Heart left ventricle (tissue), 16 donors: ENCODE measurements at regions not wholly inside any gene's neighbourhood (a gene's known extent, or its start where the extent isn't known, plus 50 kb on each side); places are given as distances from the start of the nearest gene placed in this dataset.
"Not testable (repeated sequence)": the region's sequence is repeated elsewhere in the genome, so short reads cannot be mapped to it uniquely, and the experiment has no call there.

ENCODE experiments used
- ATAC-seq, 4 donors: fragments of 200-7000 bp; cut with Tn5 transposase; one replicate each; pipeline ENCODE4 v1.9.1; 2020 to 2022; ENCODE audit warnings: moderate library complexity in 4 of 4, mild to moderate bottlenecking in 3 of 4, moderate number of reproducible peaks in 1 of 4
- DNase-seq, 5 donors: peaks; one replicate each; pipeline ENCODE4 v3.0.0-alpha.2; 2020
- H3K27ac ChIP-seq, 12 donors: fragments of 200-600 bp; sonication (generic) in 4 of 12; one replicate each; pipeline versions ENCODE4 v1.5.0 to v1.8.0; 2016 to 2022; ENCODE audit warnings: mild to moderate bottlenecking in 2 of 12
- H3K27me3 ChIP-seq, 9 donors: fragments of 200-600 bp; sonication (generic) in 2 of 9; one replicate each; pipeline versions ENCODE4 v1.5.1 to v1.8.0; 2016 to 2022; ENCODE audit warnings: mild to moderate bottlenecking in 3 of 9
- H3K36me3 ChIP-seq, 9 donors: fragments of 200-600 bp; sonication (generic) in 2 of 9; one replicate each; pipeline versions ENCODE4 v1.5.0 to v1.8.0; 2018 to 2022; ENCODE audit warnings: mild to moderate bottlenecking in 2 of 9
- H3K4me1 ChIP-seq, 12 donors: fragments of 200-600 bp; sonication (generic) in 4 of 12; one replicate each; pipeline versions ENCODE4 v1.5.0 to v1.8.0; 2016 to 2022; ENCODE audit warnings: mild to moderate bottlenecking in 3 of 12
- H3K4me3 ChIP-seq, 12 donors: fragments of 200-600 bp; sonication (generic) in 4 of 12; one replicate each; pipeline versions ENCODE4 v1.5.0 to v1.8.0; 2017 to 2022; ENCODE audit warnings: mild to moderate bottlenecking in 9 of 12, moderate library complexity in 4 of 12
- H3K9me3 ChIP-seq, 12 donors: fragments of 200-600 bp; sonication (generic) in 4 of 12; one replicate each; pipeline versions ENCODE4 v1.5.0 to v1.8.0; 2016 to 2022; ENCODE audit warnings: mild to moderate bottlenecking in 1 of 12
- POLR2A ChIP-seq, 2 donors: fragments of 450-650 bp; IDR thresholded peaks; one replicate each; pipeline ENCODE4 v1.6.1; 2017; ENCODE audit warnings: antibody characterized with exemption in 2 of 2, mild to moderate bottlenecking in 2 of 2, moderate library complexity in 2 of 2
- WGBS, 4 donors: extraction: QIAGEN DNeasy Blood & Tissue Kit in 2 of 4; methylation state at CpG; one replicate each; pipeline versions ENCODE4 v1.1.5 to v1.1.7; 2013 to 2018; 5-methylcytosine and 5-hydroxymethylcytosine counted together
- intact Hi-C, 10 donors: fragments of 100-400 bp; cut with DNase I; formaldehyde crosslinking; loops; one replicate each; pipeline versions ENCODE4 v1.11.1 to v1.14.2; 2022
- TF ChIP-seq, protein P1 (sequence below), 12 donors: fragments of 200-600 bp; sonication (generic) in 4 of 12; IDR thresholded peaks; one replicate each; pipeline versions ENCODE4 v1.5.0 to v1.8.0; 2018 to 2022; ENCODE audit warnings: antibody characterized with exemption in 12 of 12, mild to moderate bottlenecking in 5 of 12
- donor health status: ischemic (EF 13 %, LVEDD 7.1; RV severe dilation, severe dysfunction).
- donor health status: healthy with polysubstance abuse.
- donor health status: DM: no; HTN: yes; CAD: no.
- donor health status: DM: no; HTN: no; CAD: no.
- donor health status: ischemic (EF 25% LVEDD 6.9; RV normal size, moderate dysfunction).
- donor health status: ischemic (EF 25% LVEDD 5.7; RV mildly dilated, moderate dysfunction).
- donor health status: healthy.
- donor health status: DM: yes; HTN: yes; CAD: no.
- donor health status: ischemic (EF 35%, LVEDD 5.7; RV mildly dilated, moderate dysfunction).
- donor health status: nonischemic (EF 11% LVEDD 7.7; RV severe dilation, severe dysfunction).
- donor health status: DM: yes; HTN: yes; CAD: no.
- donor health status: PGD.
- donor health status: ischemic (EF 29% LVEDD 5.4; RV normal size, mild dysfunction).
- donor health status: nonischemic (EF 23%, LVEDD 6.1; RV moderate dilation, normal function).

DNA sequence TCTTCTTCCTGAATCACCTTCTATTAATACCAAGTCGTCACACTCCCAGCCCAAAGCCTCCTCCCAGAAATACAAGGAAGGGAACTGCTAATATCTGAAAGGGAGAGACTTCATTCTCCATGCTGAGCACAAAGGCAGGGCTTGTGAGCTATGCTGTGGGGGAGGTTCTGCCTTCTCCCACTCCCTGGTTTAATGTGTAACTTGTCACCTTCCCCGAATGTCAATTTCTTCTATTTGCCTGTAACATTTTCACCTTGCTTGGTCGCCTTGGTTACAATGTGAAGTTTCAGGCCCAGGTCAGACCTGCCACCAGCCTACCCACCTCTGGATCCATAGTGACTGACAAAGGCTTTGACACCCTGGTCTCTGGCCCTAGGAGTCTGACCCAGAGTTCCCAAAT is 82.0 kb upstream of the ESRRB start:
- intact Hi-C loops = no loop called here
- ATAC-seq = no peak
- no peak for DNase-seq
- no peak overlapping the region for H3K27ac ChIP-seq
- no peaks in the 10 kb centered on the region for H3K9me3 ChIP-seq
- no peaks in the 10 kb centered on the region for H3K4me1 ChIP-seq
- H3K36me3 ChIP-seq = no peaks in the 10 kb centered on the region
- WGBS, 4 donors = 62 to 70% (median 66%) methylated on average over 3 of the region's 3 CpGs
- H3K4me3 ChIP-seq = no peak overlapping the region
- no peak for TF ChIP-seq POLR2A (IDR thresholded peaks at IDR 0.05)
- TF ChIP-seq, protein P1, sequence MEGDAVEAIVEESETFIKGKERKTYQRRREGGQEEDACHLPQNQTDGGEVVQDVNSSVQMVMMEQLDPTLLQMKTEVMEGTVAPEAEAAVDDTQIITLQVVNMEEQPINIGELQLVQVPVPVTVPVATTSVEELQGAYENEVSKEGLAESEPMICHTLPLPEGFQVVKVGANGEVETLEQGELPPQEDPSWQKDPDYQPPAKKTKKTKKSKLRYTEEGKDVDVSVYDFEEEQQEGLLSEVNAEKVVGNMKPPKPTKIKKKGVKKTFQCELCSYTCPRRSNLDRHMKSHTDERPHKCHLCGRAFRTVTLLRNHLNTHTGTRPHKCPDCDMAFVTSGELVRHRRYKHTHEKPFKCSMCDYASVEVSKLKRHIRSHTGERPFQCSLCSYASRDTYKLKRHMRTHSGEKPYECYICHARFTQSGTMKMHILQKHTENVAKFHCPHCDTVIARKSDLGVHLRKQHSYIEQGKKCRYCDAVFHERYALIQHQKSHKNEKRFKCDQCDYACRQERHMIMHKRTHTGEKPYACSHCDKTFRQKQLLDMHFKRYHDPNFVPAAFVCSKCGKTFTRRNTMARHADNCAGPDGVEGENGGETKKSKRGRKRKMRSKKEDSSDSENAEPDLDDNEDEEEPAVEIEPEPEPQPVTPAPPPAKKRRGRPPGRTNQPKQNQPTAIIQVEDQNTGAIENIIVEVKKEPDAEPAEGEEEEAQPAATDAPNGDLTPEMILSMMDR (IDR thresholded peaks at IDR 0.05) = no peak
- peaks cover 0 to 8% (median 0%) of the 10 kb centered on the region in 9 donors for H3K27me3 ChIP-seq

DNA sequence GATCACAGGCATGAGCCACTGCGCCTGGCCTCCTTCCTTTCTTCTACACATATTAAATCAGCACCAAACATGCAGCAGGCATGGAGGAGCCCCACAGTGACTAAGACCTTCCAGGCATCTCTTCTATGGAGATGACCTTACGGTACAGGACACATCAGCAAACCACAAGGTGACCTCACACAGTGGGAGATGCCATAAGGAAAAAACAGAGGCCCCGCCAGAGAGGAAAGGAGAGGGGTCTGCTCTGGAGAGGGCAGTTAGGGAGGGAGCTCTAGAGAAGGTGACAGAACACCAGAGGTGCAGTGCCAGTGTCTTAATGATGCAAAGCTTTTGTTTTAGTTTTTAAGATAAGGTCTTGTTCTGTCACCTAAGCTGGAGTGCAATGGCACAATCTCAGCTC is 81.1 kb upstream of the ESRRB start:
- Histone ChIP-seq H3K9me3 (no peaks in the 10 kb centered on the region), H3K36me3 (no peaks in the 10 kb centered on the region), H3K4me1 (no peaks in the 10 kb centered on the region), H3K27ac (no peak overlapping the region), H3K4me3 (no peak overlapping the region), H3K27me3 (peaks cover 0 to 8% (median 0%) of the 10 kb centered on the region in 9 donors)
- ATAC-seq = no peak
- WGBS, 4 donors = 86 to 92% (median 88%) methylated on average over 3 of the region's 3 CpGs
- no peak for DNase-seq
- TF ChIP-seq, protein P1 (IDR thresholded peaks at IDR 0.05) = no peak
- no peak for TF ChIP-seq POLR2A (IDR thresholded peaks at IDR 0.05)
- intact Hi-C loops = no loop called here

DNA sequence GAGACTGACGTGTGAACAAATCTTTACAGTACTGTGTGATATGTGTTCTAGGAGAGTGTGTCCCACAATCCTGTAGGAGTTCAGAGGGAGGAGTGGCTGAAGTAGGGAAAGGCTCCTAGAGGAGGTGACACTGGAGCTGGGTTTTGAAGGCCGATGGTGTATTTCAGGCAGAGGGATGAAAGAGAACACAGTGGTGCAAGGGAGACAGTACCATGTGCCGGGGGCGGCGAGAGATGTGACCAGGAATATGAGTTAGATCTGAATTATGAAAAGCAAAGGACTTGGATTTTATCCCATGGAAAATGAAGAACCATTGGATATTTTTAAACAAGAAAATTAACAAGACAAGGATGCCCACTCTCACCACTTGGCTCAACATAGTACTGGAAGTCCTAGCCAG is 77.0 kb upstream of the ESRRB start:
- no peaks in the 10 kb centered on the region for H3K9me3 ChIP-seq
- TF ChIP-seq POLR2A (IDR thresholded peaks at IDR 0.05) = no peak
- TF ChIP-seq, protein P1 (IDR thresholded peaks at IDR 0.05) = no peak
- ATAC-seq (no peak), DNase-seq (no peak)
- intact Hi-C loops = no loop called here
- no peaks in the 10 kb centered on the region for H3K4me1 ChIP-seq
- H3K36me3 ChIP-seq = no peaks in the 10 kb centered on the region
- no peak overlapping the region for H3K27ac ChIP-seq
- 86 to 93% (median 90%) methylated on average over 5 of the region's 5 CpGs for WGBS, 4 donors
- no peak overlapping the region for H3K4me3 ChIP-seq
- peaks cover 0 to 8% (median 0%) of the 10 kb centered on the region in 9 donors for H3K27me3 ChIP-seq

DNA sequence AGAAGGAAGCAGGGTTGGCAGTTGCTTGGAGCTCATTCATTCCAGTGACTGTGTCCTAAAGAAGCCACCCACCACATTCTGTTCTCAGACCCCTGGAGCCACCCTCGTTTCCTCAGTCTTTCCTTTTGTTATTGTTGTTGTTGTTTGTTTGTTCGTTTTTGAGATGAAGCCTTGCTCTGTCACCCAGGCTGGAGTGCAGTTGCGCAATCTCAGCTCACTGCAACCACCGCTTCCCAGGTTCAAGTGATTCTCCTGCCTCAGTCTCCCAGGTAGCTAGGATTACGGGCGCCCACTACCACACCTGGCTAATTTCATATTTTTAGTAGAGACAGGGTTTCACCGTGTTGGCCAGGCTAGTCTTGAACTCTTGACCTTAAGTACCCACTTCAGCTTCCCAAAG is 72.7 kb upstream of the ESRRB start:
- H3K27me3 ChIP-seq, intact Hi-C loops, ATAC-seq, H3K36me3 ChIP-seq, H3K9me3 ChIP-seq, H3K4me3 ChIP-seq, H3K4me1 ChIP-seq, DNase-seq, H3K27ac ChIP-seq: not testable (repeated sequence)
- 84 to 90% (median 87%) methylated on average over 7 of the region's 7 CpGs for WGBS, 4 donors

DNA sequence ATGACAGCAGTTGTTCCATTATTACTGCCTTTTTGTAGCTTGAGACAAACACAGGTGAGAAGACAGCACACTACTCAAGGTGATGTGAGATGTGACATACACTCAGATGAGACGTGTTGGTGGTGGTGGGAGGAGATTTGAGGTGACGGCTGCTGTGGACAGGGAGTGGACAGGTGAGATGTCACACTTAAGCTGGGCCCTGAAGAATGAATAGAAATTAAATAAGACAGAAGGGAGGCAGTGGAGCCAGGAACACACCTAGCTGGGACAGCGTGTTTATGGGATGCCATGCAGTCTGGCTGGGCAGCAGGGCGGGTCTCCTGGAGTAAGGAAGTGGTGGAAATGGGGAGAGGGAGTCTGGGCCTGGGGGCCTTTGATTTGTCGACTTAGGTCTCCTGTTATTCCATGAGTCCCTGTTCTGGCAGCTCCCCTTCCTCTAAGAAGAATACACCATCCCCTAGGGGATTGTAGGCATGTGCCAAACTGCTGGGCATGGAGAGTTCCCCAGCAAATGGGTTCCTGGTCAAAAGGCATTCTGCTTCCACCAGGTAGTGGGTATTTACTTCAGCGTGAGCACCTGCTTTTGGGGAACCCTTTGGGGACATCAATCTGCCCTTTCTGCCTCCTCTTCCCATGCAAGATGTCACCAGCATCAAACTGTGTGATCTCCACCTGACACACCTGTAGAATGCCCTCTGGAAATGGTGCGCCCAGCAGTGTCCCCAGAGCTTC is 71.2 kb upstream of the ESRRB start:
- H3K36me3 ChIP-seq = no peaks in the 10 kb centered on the region
- H3K27ac ChIP-seq = no peak overlapping the region
- H3K4me3 ChIP-seq = no peak overlapping the region
- ATAC-seq = no peak
- no peaks in the 10 kb centered on the region for H3K27me3 ChIP-seq
- peaks cover 0 to 3% (median 0%) of the 10 kb centered on the region in 12 donors for H3K4me1 ChIP-seq
- 84 to 88% (median 86%) methylated on average over 6 to 7 of the region's 7 CpGs for WGBS, 4 donors
- no peak for TF ChIP-seq POLR2A (IDR thresholded peaks at IDR 0.05)
- intact Hi-C loops = no loop called here
- DNase-seq = no peak
- H3K9me3 ChIP-seq = no peaks in the 10 kb centered on the region
